HL-60 (cell line): ENCODE measurements at regions not wholly inside any gene's neighbourhood (a gene's known extent, or its start where the extent isn't known, plus 50 kb on each side); places are given as distances from the start of the nearest gene placed in this dataset.

ENCODE experiments used
- DNase-seq, 2 experiments: peaks; one replicate each; pipeline ENCODE4 v3.0.0-alpha.2; 2010 to 2020; ENCODE audit warnings: low read depth in 1 of 2, low spot score in 1 of 2
- H3K27ac ChIP-seq: fragments of 250-450 bp; sonication (Bioruptor Pico); replicated peaks from 2 replicates; pipeline ENCODE4 v1.5.1; 2020; ENCODE audit warnings: mild to moderate bottlenecking, moderate library complexity
- H3K27me3 ChIP-seq: fragments of 250-450 bp; sonication (Bioruptor Pico); 2 replicates; pipeline ENCODE4 v1.5.1; 2021; ENCODE audit warnings: mild to moderate bottlenecking, moderate library complexity; ENCODE audit not compliant: insufficient read depth, poor library complexity, severe bottlenecking
- H3K4me3 ChIP-seq: replicated peaks from 2 replicates; pipeline ENCODE4 v1.5.1; 2011; ENCODE audit warnings: mild to moderate bottlenecking, control low read depth, low read length; ENCODE audit not compliant: insufficient read depth
- CTCF ChIP-seq: IDR thresholded peaks from one replicate; pipeline ENCODE4 v1.5.1; 2011; ENCODE audit warnings: low read length, control low read depth, inconsistent platforms; ENCODE audit not compliant: insufficient read depth
- GABPA ChIP-seq: IDR thresholded peaks from 2 replicates; pipeline ENCODE4 v1.6.1; 2012; ENCODE audit warnings: low read depth
- POLR2AphosphoS5 ChIP-seq: IDR thresholded peaks from 2 replicates; pipeline ENCODE4 v1.6.1; 2012; ENCODE audit warnings: low read depth
- SPI1 ChIP-seq: IDR thresholded peaks from 2 replicates; pipeline ENCODE4 v1.6.1; 2012; ENCODE audit warnings: low read depth, mild to moderate bottlenecking, borderline replicate concordance
- TF ChIP-seq, protein P1 (sequence below): IDR thresholded peaks from 2 replicates; pipeline ENCODE4 v1.6.1; 2012; ENCODE audit warnings: low read depth; ENCODE audit not compliant: insufficient replicate concordance

GRCh38 chr3:153897842-153898241, 223.3 kb upstream of the ARHGEF26 start:
- no peak overlapping the region for H3K27ac ChIP-seq
- H3K27me3 ChIP-seq = no peaks in the 10 kb centered on the region
- TF ChIP-seq SPI1 (no peak), CTCF (no peak), GABPA (no peak), POLR2AphosphoS5 (no peak)
- TF ChIP-seq, protein P1, sequence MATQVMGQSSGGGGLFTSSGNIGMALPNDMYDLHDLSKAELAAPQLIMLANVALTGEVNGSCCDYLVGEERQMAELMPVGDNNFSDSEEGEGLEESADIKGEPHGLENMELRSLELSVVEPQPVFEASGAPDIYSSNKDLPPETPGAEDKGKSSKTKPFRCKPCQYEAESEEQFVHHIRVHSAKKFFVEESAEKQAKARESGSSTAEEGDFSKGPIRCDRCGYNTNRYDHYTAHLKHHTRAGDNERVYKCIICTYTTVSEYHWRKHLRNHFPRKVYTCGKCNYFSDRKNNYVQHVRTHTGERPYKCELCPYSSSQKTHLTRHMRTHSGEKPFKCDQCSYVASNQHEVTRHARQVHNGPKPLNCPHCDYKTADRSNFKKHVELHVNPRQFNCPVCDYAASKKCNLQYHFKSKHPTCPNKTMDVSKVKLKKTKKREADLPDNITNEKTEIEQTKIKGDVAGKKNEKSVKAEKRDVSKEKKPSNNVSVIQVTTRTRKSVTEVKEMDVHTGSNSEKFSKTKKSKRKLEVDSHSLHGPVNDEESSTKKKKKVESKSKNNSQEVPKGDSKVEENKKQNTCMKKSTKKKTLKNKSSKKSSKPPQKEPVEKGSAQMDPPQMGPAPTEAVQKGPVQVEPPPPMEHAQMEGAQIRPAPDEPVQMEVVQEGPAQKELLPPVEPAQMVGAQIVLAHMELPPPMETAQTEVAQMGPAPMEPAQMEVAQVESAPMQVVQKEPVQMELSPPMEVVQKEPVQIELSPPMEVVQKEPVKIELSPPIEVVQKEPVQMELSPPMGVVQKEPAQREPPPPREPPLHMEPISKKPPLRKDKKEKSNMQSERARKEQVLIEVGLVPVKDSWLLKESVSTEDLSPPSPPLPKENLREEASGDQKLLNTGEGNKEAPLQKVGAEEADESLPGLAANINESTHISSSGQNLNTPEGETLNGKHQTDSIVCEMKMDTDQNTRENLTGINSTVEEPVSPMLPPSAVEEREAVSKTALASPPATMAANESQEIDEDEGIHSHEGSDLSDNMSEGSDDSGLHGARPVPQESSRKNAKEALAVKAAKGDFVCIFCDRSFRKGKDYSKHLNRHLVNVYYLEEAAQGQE = no peak
- no peak for DNase-seq
- H3K4me3 ChIP-seq = no peak overlapping the region

- Histone ChIP-seq H3K27me3 (no peaks in the 10 kb centered on the region), H3K4me3 (no peak overlapping the region), H3K27ac (no peak overlapping the region)
- TF ChIP-seq, protein P1 = no peak
- TF ChIP-seq CTCF = no peak
- TF ChIP-seq GABPA = no peak
- no peak for TF ChIP-seq POLR2AphosphoS5
- no peak for TF ChIP-seq SPI1
- no peak for DNase-seq
Observed at GRCh38 chr3:153901152-153901551, 220.0 kb upstream of the ARHGEF26 start.

DNA sequence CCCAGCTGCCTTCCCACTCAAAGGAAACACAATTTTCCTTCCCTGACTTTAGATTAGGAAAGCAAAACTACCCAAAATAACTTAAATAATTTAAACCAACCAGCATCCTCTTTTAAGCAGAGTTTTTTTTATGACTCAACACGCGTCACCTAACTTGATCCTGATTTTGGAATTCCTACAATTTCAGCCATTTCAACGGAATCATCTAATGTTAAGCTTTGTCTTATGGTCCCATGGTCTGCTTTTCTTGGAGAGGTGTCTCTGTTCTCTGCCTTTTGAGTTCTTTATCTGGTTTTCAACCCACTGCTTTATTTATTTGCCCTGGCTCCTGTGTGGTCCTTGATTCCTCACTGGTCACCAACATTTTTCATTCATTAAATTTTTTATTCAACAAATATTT, 219.2 kb upstream of the ARHGEF26 start:
- TF ChIP-seq, protein P1 = no peak
- TF ChIP-seq POLR2AphosphoS5 = no peak
- no peak for TF ChIP-seq CTCF
- TF ChIP-seq SPI1 = no peak
- TF ChIP-seq GABPA = no peak
- Histone ChIP-seq H3K27me3 (no peaks in the 10 kb centered on the region), H3K27ac (no peak overlapping the region), H3K4me3 (no peak overlapping the region)
- DNase-seq = no peak
